Inferior parietal cortex (tissue), 1 donor: ENCODE measurements at regions not wholly inside any gene's neighbourhood (a gene's known extent, or its start where the extent isn't known, plus 50 kb on each side); places are given as distances from the start of the nearest gene placed in this dataset.
"Not testable (repeated sequence)": the region's sequence is repeated elsewhere in the genome, so short reads cannot be mapped to it uniquely, and the experiment has no call there.

Experiments used
- DNase-seq: peaks from one replicate; pipeline ENCODE4 v3.0.0-alpha.2; 2016; ENCODE audit errors: extremely low spot score

DNA sequence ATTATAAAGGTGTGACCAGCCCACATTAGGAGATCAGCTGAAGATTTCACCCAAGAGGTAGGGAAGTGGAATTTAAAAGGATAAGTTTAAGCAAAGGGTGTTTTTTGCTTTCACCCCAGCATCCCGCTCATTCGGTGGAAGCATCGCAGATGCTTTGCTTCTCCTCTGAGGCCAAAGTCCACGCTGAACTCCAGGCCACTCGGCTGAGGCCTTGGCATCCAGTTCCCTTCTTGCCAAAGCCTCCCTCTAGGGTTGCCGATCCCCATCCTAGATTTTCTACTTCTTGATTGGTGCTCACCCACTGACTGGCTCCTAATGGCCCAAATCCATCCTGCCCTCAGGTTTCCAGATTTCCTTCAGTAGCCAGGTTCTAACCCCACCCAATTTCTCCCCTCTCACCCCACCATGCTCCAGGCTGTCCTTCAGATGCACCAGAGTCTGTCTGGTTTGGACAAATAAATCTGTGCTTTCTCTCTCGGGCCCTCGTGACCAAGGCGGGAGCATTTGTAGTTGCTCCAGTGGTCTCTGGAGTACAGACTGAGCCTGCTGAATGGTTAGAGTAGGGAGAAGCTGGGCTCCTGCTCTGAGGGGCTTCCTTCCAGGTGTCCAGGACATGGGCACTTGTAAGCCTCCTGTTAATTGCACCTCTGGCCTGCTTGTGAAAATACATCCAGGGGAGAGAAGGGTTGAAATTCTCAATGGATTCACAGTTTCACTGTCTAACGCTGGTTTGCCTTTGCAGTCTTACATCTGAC is 193.2 kb downstream of the C1orf94 start:
- DNase-seq: no peak

DNA sequence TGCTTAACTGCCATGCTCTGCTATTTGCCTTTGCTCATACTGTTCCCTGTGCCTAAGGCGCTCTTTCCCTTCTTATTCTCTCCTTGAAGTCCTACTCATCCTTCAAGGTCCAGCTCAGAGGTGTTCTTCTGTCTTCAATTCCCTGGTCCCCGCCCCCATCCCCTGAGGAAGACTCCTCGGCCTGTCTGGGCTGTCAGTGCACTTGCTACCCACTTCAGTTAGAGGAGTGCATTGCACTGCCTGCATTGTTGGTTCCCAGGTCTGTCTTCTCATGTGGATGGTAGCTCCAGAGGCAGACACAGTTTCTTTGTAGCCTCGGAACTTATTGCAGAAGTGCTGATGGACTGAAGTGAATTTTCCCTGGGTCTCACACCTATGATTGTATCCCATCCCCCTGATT is 194.0 kb downstream of the C1orf94 start:
- DNase-seq: no peak

DNA sequence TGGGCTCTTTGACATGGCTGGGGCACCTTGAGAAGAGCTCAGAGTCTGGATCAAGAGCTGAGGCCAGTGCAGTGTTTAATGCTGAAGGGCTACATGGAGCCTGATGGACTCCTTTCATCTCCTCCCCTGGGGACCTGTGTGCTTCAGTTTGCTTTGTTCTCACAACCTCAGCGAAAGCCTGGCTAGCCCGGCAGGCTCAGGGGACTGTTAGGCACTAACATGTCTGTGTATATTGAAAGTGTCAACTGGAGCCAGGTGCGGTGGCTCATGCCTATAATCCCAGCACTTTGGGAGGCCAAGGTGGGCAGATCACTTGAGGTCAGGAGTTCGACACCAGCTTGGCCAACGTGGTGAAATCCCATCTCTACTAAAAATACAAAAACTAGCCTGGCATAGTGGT is 194.5 kb downstream of the C1orf94 start:
- not testable (repeated sequence) for DNase-seq

DNA sequence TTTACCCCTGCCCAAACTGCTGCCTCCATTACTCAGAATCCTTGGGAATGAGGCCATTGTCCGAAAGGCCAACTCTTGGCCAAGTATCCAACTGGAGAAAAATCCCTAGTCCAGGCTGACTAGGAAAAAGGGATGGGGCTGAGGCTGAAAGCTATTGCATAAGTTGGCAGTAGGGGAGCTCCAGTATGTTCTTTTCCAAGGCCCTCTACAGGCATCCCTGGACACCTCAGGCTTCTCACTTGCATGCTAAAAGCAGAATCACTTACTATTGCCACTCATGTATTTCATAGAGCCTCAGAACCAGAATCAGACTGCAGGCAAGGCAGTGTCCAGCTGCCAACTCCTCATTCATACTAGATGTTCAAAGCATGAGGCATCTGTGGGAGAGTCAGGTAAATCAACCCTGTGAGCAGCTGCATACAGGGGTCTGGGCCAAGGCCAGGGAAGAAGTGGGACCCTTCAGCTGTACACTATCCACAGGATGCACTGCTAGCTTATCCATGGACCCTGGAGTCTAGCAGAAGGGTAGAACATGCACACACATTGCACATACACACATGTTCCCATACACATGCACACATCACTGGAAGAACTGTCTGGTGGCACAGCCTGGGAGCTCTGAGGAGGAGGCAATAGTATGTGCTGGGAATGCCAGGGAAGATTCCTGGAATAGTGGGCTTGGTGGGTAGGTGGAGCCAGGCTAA is 195.3 kb downstream of the C1orf94 start:
- no peak for DNase-seq

DNA sequence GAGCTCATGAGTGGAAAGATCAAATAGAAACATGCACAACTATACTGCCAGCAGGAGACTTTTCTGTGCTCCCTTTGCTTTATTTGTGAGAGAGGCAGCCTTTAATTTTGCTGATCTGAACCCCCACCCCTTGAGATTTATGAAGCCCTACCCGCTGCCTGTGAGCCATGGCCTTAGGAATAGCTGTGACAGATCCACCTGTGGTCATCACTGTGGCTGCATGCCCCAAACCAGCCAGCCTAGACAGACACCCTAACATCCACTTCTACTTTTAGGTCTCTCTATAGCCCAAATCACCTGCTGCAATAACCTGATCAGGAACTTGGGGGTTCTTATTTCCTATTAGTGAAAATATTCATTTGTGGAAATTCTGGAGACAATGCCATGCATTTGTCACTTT is 196.2 kb downstream of the C1orf94 start:
- DNase-seq: no peak

DNA sequence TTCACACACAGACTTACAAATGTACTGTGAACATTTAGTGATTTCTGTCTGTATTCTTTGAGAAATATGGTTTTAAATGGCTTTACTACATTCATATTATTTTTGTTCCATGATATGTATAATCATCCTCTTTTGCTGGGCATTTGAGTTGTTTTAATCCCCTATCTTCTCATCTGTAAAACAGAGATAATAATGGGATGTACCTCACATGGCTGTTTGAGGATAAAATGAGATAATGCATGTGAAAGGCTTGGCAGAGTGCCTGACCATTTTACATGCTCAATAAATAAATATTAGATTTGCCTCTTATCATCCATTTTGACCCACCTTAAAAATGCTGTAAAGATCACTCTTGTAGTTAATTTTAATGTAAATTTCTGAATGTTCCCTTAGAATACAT is 197.2 kb downstream of the C1orf94 start:
- DNase-seq: no peak

DNA sequence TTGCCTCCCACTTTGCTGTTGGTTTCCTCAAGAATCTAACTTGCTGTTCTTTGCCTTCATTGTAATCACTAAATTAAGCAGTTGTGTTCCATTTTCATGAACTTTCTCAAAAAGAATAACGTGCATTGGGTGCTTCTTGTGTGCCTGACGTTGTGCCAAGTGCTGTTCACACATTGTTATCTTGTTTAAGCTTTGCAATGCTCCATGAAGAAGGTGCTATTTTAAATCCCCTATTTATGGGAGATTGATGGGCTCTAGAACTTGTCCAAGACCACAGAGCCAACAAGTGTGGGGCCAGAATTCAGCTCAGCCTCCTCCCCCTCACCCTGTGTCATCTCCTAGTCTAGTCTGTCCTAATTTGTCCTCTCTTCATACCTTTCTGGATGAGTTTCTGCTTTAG is 199.8 kb downstream of the C1orf94 start:
- DNase-seq: no peak

DNA sequence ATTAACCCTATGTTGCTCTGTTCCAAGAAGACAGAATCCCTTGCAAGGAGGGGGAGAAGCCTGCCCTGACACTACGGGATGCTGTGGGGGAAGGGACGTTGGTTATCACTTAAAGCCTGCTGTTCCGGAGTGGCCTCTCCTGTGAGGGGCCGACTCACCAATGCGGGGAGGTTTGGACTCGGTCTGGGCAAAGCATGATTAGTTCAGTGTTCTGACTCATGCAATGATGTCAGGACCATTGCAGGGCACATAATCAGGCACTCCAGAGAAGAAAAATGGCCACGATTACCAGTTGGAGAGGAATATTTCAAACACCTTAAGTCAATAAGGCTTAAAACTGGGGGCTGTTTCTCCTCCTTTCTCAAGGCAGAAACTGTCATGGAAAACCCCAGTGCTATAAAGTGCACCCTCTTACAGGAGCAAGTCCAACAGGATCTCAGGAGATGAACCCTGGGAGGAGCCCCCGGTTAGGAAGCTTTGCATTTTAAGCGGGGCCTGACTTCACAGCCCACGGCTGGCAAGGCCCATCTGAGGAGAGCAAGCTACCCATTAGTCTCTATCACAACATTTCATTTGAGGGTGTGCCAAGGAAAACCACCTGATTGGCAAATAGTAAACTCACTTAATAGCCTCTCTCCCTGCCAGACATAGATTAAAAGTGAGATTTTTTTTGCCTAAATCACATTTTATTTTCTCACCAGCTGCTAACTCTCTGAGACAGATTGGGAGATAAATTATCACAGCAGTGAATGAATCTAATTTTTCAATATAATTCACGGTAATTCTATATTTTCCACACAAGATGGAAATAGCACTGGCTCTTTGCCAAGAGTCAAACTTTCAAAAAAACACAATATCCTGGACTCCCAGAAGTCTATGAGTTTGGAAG is 202.5 kb downstream of the C1orf94 start:
- no peak for DNase-seq

DNA sequence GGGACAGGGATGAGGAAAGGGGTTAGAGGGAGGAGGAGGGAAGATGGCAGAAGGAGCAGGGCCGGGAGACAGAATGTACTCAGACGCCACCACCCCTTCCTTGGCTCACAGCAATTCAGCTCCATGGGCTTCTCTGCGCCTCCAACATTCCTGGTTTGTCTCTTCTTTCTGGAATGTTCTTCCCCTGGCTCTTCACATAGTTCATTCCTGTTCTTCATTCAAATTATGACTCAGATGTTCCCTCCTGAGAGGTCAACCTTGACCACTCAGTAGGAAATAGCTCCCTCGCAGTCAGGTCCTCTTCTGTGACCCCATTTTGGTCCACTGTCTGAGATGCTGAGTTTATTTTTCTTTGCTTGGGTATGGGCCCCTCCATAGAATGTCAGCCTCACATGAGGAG is 203.2 kb downstream of the C1orf94 start:
- DNase-seq: no peak

DNA sequence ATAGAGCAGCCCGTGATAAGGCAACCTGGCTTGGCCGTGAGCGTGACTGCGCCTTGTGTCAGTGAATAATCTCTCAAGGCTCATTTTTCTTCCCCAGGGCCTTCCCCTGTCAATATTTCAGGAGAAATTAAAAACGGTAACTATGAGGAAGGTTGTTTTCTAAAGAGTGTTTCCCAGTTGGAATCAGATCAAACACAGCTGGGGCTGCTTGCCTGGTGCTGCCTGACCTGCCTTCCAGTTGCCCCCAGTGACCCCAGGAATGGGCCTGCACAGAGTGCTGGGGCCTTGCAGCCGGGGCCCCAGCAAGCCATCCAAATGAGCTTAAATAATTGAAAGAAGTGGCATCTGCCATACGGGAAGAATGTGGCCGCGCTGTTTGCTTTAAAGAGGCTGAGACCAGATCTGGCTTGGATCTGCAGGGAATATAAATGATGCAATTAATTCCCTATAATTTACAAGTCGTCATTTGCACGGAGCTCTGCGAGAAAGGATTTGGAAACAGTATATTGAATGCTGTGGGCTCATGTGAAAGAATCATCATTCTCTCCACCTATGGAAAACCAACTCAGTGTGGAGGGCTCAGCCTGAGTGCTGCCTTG is 203.9 kb downstream of the C1orf94 start:
- no peak for DNase-seq

DNA sequence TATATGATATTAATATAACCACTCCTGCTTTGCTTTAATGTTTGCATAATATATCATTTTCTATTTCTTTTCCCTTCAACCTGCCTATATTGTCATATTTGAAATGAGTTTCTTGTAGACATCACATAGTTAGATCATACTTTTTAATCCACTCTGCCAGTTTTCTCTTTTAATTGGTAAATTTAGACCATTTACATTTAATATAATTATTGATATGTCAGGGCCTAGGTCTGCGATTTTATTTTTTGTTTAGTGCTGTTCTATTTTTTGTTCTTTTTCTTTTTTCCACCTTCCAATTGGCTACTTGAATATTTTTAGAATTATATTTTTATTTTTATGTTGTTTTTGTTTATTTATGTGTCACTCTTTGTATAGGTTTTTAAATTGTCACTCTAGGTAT is 213.3 kb downstream of the C1orf94 start:
- DNase-seq: no peak

DNA sequence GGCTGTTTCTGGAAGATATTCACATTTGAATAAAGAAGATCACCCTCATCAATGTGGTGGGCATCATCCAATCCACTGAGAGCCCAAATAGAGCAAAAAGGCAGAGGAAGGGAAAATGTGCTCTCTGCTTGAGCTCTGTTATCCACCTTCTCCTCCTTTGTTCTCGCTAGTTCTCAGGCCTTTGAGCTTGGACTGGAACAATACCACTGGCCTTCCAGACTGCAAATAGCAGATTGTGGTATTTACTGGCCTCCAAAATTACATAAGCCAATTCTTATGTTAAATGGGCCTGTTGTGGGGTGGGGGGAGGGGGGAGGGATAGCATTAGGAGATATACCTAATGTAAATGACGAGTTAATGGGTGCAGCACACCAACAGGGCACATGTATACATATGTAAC is 219.3 kb downstream of the C1orf94 start:
- DNase-seq: no peak

DNA sequence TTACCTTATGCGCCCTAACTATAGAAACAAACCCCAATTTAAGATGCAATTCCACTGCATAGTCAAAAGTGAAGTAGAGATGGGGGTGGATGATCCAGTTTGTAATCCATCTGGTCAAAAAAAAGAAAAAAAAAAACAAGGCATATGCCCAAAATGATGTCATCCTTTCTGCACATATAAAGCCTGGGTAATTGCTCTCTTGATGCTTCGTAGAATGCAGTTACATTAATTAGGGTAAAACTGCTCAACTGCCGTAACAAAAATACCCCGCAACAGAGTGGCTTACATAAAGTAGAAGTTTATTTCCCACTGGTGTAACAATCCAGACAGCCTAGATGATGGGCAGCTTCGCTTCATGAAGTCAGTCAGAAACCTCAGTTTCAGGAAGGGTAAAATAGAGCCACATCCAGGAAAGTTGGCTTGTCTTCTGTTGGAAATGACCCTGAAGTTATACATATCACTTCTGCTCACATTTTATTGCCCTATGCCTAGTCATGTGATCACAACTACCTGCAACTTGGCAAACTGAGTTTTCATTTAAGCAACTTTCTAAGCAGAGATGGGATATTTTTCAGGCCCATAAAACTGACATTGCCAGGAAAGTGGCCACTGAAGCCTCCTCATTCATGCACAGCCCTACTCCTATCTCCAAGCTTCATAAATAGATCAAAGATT is 221.7 kb downstream of the C1orf94 start:
- DNase-seq: no peak

DNA sequence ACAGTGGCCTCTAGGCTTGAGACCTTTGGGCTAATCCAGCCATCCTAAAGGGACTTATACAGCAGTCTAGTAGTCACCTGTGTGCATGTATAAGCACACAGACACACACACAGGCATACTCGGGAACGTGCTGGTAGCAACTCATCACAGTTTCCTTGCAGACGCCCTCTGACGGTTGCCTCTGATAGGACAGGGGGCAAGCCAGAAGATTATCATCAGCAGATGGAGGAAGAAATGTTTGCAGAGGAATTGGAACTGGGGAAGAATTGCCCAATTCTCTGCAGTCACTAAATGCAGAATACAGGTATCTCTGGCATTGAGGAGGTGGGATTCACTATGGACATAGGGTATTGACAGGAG is 222.2 kb downstream of the C1orf94 start:
- no peak for DNase-seq

DNA sequence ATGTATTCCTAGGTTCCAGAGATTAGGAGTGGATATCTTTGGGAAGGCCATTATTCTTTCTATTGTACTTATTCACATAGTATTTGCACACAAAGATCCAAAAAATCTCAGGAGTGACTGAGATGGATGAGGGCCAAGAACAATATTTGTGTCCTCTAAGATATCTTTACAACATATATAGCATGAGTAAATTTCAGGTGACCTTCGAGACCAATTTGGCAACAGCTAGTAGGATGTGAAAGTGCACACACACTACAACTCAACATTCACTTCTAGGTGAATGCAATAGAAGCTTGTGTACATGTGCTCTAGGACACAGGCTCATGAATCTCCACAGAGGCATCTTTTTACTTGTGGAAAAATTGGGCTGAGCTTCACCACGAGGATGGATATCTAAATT is 224.0 kb downstream of the C1orf94 start:
- no peak for DNase-seq

DNA sequence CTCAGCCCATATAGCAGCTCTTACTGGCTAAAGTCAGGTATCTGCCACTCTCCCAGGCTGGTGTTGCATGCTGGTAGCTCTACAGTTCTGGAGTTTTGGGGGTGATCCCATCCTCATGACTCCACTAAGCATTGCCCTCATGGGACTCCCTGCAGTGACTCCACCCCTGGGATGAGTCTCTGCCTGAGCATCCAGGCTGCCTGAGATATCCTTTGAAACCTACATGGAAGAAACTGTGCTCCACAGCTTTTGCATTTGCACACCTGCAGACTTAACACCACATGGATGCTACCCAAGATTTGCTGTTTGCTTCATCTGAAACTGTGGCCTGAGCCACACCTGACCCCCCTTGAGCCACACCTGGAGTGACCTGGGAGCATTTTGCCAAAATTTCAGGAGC is 226.4 kb downstream of the C1orf94 start:
- DNase-seq: no peak

DNA sequence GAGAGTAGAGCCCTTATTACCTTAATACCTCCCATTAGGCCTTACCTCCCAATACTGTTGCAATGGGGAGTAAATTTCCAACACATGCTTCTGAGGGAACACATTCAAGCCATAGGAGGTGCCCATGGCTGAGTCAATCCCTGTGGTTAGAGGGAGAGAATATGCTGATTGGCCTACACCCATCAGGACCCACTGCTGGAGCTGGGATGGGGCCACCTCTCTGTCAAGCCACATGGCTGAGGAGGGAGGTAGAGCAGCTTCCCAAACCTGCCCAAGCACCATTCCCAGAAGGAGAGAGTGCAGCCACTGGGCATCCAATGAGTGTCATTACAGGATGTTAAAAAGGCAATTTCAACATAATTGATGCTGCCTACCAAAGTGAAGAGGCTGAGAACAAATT is 228.1 kb downstream of the C1orf94 start:
- no peak for DNase-seq

DNA sequence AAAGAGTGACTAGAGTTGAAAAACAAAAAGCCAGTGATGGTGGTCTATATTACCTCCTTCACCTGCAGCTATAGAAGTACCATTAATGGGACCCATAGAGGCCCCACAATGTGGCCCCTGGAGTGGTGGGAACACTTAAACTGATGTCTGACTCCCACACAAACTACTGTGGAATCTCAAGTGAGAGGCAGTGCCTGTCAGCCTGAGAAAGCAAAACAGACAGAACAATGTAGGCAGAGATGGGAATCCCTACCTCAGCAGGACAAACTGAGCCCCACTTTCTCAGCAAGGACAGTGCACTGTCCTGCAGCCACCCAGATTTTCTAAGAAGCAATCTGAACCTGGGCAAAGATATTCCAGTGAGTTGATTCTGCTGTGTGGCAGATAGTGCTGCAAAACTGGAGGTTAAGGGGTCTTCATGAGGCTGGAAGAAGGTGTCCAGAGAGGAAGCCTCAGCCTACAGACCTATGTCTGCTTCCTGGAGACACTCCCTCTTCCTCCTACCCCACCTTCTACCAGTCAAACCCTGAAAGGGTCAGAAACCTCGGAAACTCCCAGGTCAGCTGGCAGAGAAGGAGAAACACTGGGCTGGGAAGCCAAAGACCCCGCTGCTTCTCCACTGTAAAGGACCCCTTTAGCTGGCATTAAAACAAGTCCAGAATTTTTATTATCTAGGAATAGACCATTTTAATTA is 228.7 kb downstream of the C1orf94 start:
- DNase-seq: no peak

DNA sequence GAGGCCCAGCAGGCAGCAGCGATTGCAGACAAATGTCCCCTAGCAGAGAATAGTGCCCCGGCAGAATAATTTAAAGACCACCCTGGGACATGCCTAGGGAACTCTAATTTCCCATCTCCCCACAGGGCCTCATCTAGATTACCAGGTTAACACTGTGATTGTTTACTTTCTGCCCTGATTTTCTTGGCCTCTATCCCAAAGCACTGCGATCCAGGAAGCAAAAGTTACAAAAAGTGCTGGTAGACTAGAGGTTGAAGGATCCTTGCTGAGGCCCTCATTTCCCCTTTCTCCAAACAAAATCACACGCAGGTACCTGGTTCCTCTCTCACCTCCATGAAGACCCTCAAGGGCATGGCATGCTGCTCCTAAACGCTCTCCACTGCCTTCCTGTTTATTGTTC is 229.7 kb downstream of the C1orf94 start:
- DNase-seq: no peak

DNA sequence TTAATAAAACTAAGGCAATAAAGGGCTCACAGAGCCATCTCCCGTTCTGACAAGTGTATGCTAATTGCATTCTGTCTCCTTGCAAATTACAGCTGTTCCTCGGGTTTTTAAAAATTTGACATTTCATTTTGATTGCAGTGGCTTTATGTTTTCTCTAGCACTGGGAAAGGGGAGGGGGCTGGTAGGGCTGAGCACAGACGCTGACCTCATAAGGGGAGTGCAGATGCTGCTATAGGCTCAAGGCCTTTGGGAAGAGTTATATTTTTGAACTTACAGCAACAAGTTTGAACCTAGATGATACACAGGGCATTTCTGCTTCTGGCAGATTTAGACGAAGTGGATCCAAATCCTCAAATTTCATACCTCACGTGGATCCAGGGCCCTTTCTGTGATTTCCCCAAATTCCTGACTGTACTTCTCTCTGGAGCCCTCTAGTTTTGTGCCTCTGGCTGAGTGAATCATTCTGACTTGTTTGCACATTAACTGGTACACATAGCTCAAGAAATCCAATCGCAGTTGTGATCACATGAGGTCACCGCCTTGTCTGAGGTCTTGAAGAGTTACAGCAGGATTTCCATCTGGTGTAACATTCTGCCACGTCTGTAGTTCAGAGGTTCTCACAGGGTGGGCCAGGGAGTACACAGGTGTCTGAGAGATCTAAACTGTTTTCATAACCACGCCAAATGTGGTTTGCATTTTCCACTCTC is 230.3 kb downstream of the C1orf94 start:
- no peak for DNase-seq
